ENCODE measurements at regions not wholly inside any gene's neighbourhood (a gene's known extent, or its start where the extent isn't known, plus 50 kb on each side); places are given as distances from the start of the nearest gene placed in this dataset.

GRCh38 chr19:30670562-30671366 lies 298.6 kb downstream of the ZNF536 start:
- no peak for TF ChIP-seq CTCF (IDR thresholded peaks at IDR 0.05)
- no peak for TF ChIP-seq EZH2 (IDR thresholded peaks at IDR 0.05)

All from neural progenitor cell (in vitro differentiated cells).